HepG2 (cell line): ENCODE measurements at regions not wholly inside any gene's neighbourhood (a gene's known extent, or its start where the extent isn't known, plus 50 kb on each side); places are given as distances from the start of the nearest gene placed in this dataset.

ENCODE experiments used
- ATAC-seq: fragments of 200-7000 bp; cut with Tn5 transposase; 3 replicates; pipeline ENCODE4 v1.9.1; 2020; ENCODE audit warnings: mild to moderate bottlenecking, moderate library complexity
- BruUV-seq: library from RNA; stranded (reverse); fragments of 400-500 nt; replicated peaks from 2 replicates; lab custom pipeline; 2021; lab: Mats Ljungman, UMichigan
- CTCF ChIA-PET: fragments of 300-600 bp; formaldehyde crosslinking; extraction: SDS; loops from one replicate; lab custom pipeline; 2021; ENCODE audit warnings: low total read pairs, inconsistent platforms, low intra/inter-chr PET ratio; lab: Yijun Ruan, JAX
- POLR2A ChIA-PET: fragments of 350-600 bp; sonication (Branson Sonifier 250); formaldehyde crosslinking; loops from one replicate; lab custom pipeline; 2020; ENCODE audit warnings: antibody characterized with exemption, inconsistent platforms; lab: Yijun Ruan, JAX
- DNase-seq: peaks from one replicate; pipeline ENCODE4 v3.0.0-alpha.2; 2015; ENCODE audit warnings: low spot score
- FAIRE-seq: peaks from 3 replicates; lab custom pipeline; 2011; peaks lifted over from hg19 to GRCh38; lab: Jason Lieb, UNC
- H2AFZ ChIP-seq: one replicate; pipeline ENCODE4 v1.6.1; 2011; ENCODE audit warnings: low read length, inconsistent platforms
- H3K27ac ChIP-seq: fragments of 300-600 bp; 3 replicates; pipeline ENCODE4 v1.8.0; 2011; ENCODE audit warnings: mixed run types, mild to moderate bottlenecking, mixed read lengths, low read length, inconsistent platforms; ENCODE audit not compliant: insufficient read depth; ENCODE audit errors: extremely low read length
- H3K27me3 ChIP-seq, 2 experiments: fragments of 200-600 bp in 1 of 2; 2 replicates in 1 of 2; 3 replicates in 1 of 2; pipeline versions ENCODE4 v1.6.0 to v1.8.0; 2011; ENCODE audit warnings: low read length in 2 of 2, mild to moderate bottlenecking in 2 of 2, moderate library complexity in 2 of 2, inconsistent platforms in 1 of 2; ENCODE audit not compliant: insufficient read depth in 2 of 2, control insufficient read depth in 1 of 2
- H3K36me3 ChIP-seq, 2 experiments: fragments of 200-600 bp in 1 of 2; replicated peaks in 1 of 2; 2 replicates in 1 of 2; 3 replicates in 1 of 2; pipeline versions ENCODE4 v1.5.1 to v1.8.0; 2011; ENCODE audit warnings: low read length in 2 of 2, inconsistent platforms in 1 of 2; ENCODE audit not compliant: insufficient read depth in 2 of 2, control insufficient read depth in 1 of 2
- H3K4me1 ChIP-seq: 2 replicates; pipeline ENCODE4 v1.5.1; 2012; ENCODE audit warnings: low read length, inconsistent platforms; ENCODE audit not compliant: insufficient read depth
- H3K4me2 ChIP-seq: 2 replicates; pipeline ENCODE4 v1.6.0; 2011; ENCODE audit warnings: low read depth, low read length, inconsistent platforms
- H3K4me3 ChIP-seq, 3 experiments: fragments of 200-600 bp in 1 of 3; sonication (generic), shearing (Covaris generic) in 1 of 3; replicated peaks in 1 of 3; 2 replicates each; pipeline ENCODE4 v1.5.1; 2011 to 2016; ENCODE audit warnings: low read length in 3 of 3, inconsistent platforms in 2 of 3, low read depth in 2 of 3, mild to moderate bottlenecking in 2 of 3, control low read depth in 1 of 3, mixed read lengths in 1 of 3; ENCODE audit not compliant: insufficient read depth in 1 of 3
- H3K79me2 ChIP-seq: one replicate; pipeline ENCODE4 v1.6.1; 2011; ENCODE audit warnings: low read length, inconsistent platforms; ENCODE audit not compliant: insufficient read depth
- H3K9ac ChIP-seq: 2 replicates; pipeline ENCODE4 v1.6.0; 2011; ENCODE audit warnings: mild to moderate bottlenecking, low read depth, low read length, inconsistent platforms; ENCODE audit not compliant: insufficient read depth
- H3K9me3 ChIP-seq: 2 replicates; pipeline ENCODE4 v1.5.1; 2012; ENCODE audit warnings: mild to moderate bottlenecking, low read length
- H4K20me1 ChIP-seq: 2 replicates; pipeline ENCODE4 v1.6.0; 2011; ENCODE audit warnings: inconsistent platforms, mild to moderate bottlenecking, low read length, moderate library complexity; ENCODE audit not compliant: insufficient read depth
- ARNTL ChIP-seq: sonication (generic); formaldehyde crosslinking; IDR thresholded peaks from 2 replicates; pipeline ENCODE4 v1.4.0; 2020; ENCODE audit warnings: mild to moderate bottlenecking, missing genetic modification reagents
- BRD4 ChIP-seq: sonication (generic); formaldehyde crosslinking; IDR thresholded peaks from 2 replicates; pipeline ENCODE4 v1.4.0; 2020; ENCODE audit warnings: missing genetic modification reagents
- CREM ChIP-seq, 2 experiments: sonication (generic) in 1 of 2; formaldehyde crosslinking in 1 of 2; IDR thresholded peaks; 2 replicates each; pipeline versions ENCODE4 v1.4.0 to v1.6.1; 2016 to 2020; ENCODE audit warnings: antibody characterized with exemption in 1 of 2, mild to moderate bottlenecking in 1 of 2, missing genetic modification reagents in 1 of 2
- EZH2 ChIP-seq: conservative IDR thresholded peaks from 2 replicates; pipeline ENCODE4 v1.6.1; 2012; ENCODE audit warnings: mild to moderate bottlenecking, low read depth, low read length, moderate library complexity
- FOXC1 ChIP-seq: sonication (generic); formaldehyde crosslinking; IDR thresholded peaks from 2 replicates; pipeline ENCODE4 v1.8.0; 2022; ENCODE audit warnings: mild to moderate bottlenecking, missing genetic modification reagents, borderline replicate concordance
- HDAC1 ChIP-seq: sonication (generic); formaldehyde crosslinking; IDR thresholded peaks from 2 replicates; pipeline ENCODE4 v1.5.1; 2020; ENCODE audit warnings: mild to moderate bottlenecking, missing genetic modification reagents
- HNRNPLL ChIP-seq: fragments of 200-400 bp; formaldehyde crosslinking; IDR thresholded peaks from 2 replicates; pipeline ENCODE4 v1.6.1; 2017; ENCODE audit warnings: mild to moderate bottlenecking, low read depth, low read length; ENCODE audit not compliant: poor library complexity, severe bottlenecking
- KLF6 ChIP-seq: IDR thresholded peaks from 2 replicates; pipeline ENCODE4 v1.8.0; 2016; ENCODE audit warnings: missing biosample characterization, missing genetic modification reagents
- KMT2B ChIP-seq: IDR thresholded peaks from 2 replicates; pipeline ENCODE4 v1.6.1; 2016; ENCODE audit warnings: missing genetic modification reagents, missing compliant biosample characterization
- MYC ChIP-seq: sonication (generic); formaldehyde crosslinking; IDR thresholded peaks from 2 replicates; pipeline ENCODE4 v1.9.0; 2021; ENCODE audit warnings: missing genetic modification reagents, borderline replicate concordance
- PTBP1 ChIP-seq: fragments of 200-400 bp; formaldehyde crosslinking; IDR thresholded peaks from 2 replicates; pipeline ENCODE4 v1.6.1; 2018; ENCODE audit warnings: low read length, low read depth; ENCODE audit not compliant: poor library complexity, severe bottlenecking
- SNAPC5 ChIP-seq: sonication (generic); formaldehyde crosslinking; IDR thresholded peaks from 2 replicates; pipeline ENCODE4 v1.8.1; 2023; ENCODE audit warnings: mild to moderate bottlenecking, missing genetic modification reagents, borderline replicate concordance
- TBX3 ChIP-seq: fragments of 450-650 bp; IDR thresholded peaks from 2 replicates; pipeline ENCODE4 v1.6.1; 2017; ENCODE audit warnings: antibody characterized with exemption, mild to moderate bottlenecking, inconsistent platforms, borderline replicate concordance
- THAP9 ChIP-seq: sonication (generic); formaldehyde crosslinking; IDR thresholded peaks from 2 replicates; pipeline ENCODE4; 2020; ENCODE audit warnings: missing genetic modification reagents, mild to moderate bottlenecking, borderline replicate concordance
- ZNF563 ChIP-seq: sonication (generic); formaldehyde crosslinking; IDR thresholded peaks from 2 replicates; pipeline ENCODE4 v1.8.0; 2022; ENCODE audit warnings: mild to moderate bottlenecking, moderate library complexity, missing genetic modification reagents
- ZNF614 ChIP-seq: IDR thresholded peaks from 2 replicates; pipeline ENCODE4 v1.6.1; 2018; ENCODE audit warnings: missing biosample characterization, missing genetic modification reagents, inconsistent platforms, borderline replicate concordance
- ZNF720 ChIP-seq: sonication (generic); formaldehyde crosslinking; IDR thresholded peaks from 2 replicates; pipeline ENCODE4 v1.4.0; 2020; ENCODE audit warnings: missing genetic modification reagents
- ZNF790 ChIP-seq: sonication (generic); formaldehyde crosslinking; IDR thresholded peaks from 2 replicates; pipeline ENCODE4 v1.8.0; 2022; ENCODE audit warnings: missing genetic modification reagents, mild to moderate bottlenecking, borderline replicate concordance
- WGBS: methylation state at CpG from one replicate; pipeline ENCODE4 v1.1.6; 2017; ENCODE audit warnings: low lambda C conversion rate; 5-methylcytosine and 5-hydroxymethylcytosine counted together
- in situ Hi-C: cut with HindIII; loops from 2 replicates; pipeline ENCODE4 v1.10.0; 2017; ENCODE audit warnings: low pct_unique_long_range_greater_than_20kb; ENCODE audit not compliant: extremely low pct_ligation_motif_present
- intact Hi-C: fragments of 100-400 bp; cut with micrococcal nuclease; formaldehyde crosslinking; loops from one replicate; pipeline ENCODE4 v1.10.0; 2022; ENCODE audit not compliant: unreplicated experiment
- TF ChIP-seq, protein P1 (sequence below): sonication (generic); formaldehyde crosslinking; IDR thresholded peaks from 2 replicates; pipeline ENCODE4 v1.4.0; 2020; ENCODE audit warnings: mild to moderate bottlenecking, missing genetic modification reagents

DNA sequence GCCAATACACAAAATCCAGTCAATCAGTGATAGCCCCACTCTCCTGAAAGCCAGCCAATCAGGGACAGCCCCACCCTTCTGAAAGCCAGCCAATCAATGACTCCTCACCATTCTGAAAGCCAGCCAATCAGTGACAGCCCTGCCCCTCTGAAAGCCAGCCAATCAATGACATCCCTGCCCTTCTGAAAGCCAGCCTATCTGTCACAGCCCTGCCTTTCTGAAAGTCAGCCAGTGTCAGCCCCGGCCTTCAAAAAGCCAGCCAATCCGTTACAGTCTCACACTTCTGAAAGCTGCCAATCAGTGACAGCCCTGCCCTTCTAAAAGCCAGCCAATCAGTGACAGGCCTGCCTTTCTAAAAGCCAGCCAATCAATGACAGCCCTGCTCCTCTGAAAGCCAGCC is 95.9 kb upstream of the HDAC4 start:
- no peak for ATAC-seq
- WGBS, result 83% methylated on average over 2 of the region's 2 CpGs
- peaks cover 9 to 87% of the 10 kb centered on the region in 2 experiments for H3K27me3 ChIP-seq

More for the DNA sequence above, 95.9 kb upstream of the HDAC4 start:
- Histone ChIP-seq H3K4me2 (no peak overlapping the region), H3K4me3 (no peak overlapping the region), H3K4me1 (peaks cover 21% of the 10 kb centered on the region), H4K20me1 (no peaks in the 10 kb centered on the region), H3K36me3 (no peaks in the 10 kb centered on the region), H2AFZ (no peak overlapping the region), H3K9ac (no peak overlapping the region), H3K27ac (no peak overlapping the region)
- FAIRE-seq (no peak), DNase-seq (no peak)
- in situ Hi-C loops (no loop called here), intact Hi-C loops (no loop called here)
- BruUV-seq, result no TSS peak
- POLR2A ChIA-PET, result no interaction called here
- no peak for TF ChIP-seq ZNF720 (CRISPR knock-in tag)
- no peak for TF ChIP-seq ARNTL (CRISPR knock-in tag)
- no peak for TF ChIP-seq EZH2
- no peak for TF ChIP-seq TBX3
- no peak for TF ChIP-seq FOXC1 (CRISPR knock-in tag)
- TF ChIP-seq KLF6 (CRISPR knock-in tag), result no peak
- TF ChIP-seq ZNF614, result no peak
- TF ChIP-seq THAP9 (CRISPR knock-in tag), result no peak
- no peak for TF ChIP-seq PTBP1
- no peak for TF ChIP-seq CREM (IDR thresholded peaks at IDR 0.05)
- TF ChIP-seq CREM (CRISPR knock-in tag; IDR thresholded peaks at IDR 0.05), result no peak
- no peak for TF ChIP-seq MYC
- TF ChIP-seq, protein P1, sequence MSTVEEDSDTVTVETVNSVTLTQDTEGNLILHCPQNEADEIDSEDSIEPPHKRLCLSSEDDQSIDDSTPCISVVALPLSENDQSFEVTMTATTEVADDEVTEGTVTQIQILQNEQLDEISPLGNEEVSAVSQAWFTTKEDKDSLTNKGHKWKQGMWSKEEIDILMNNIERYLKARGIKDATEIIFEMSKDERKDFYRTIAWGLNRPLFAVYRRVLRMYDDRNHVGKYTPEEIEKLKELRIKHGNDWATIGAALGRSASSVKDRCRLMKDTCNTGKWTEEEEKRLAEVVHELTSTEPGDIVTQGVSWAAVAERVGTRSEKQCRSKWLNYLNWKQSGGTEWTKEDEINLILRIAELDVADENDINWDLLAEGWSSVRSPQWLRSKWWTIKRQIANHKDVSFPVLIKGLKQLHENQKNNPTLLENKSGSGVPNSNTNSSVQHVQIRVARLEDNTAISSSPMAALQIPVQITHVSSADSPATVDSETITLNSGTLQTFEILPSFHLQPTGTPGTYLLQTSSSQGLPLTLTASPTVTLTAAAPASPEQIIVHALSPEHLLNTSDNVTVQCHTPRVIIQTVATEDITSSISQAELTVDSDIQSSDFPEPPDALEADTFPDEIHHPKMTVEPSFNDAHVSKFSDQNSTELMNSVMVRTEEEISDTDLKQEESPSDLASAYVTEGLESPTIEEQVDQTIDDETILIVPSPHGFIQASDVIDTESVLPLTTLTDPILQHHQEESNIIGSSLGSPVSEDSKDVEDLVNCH (CRISPR knock-in tag), result no peak
- TF ChIP-seq ZNF790 (CRISPR knock-in tag), result no peak
- TF ChIP-seq ZNF563 (CRISPR knock-in tag), result no peak
- TF ChIP-seq HDAC1 (CRISPR knock-in tag), result no peak
- TF ChIP-seq SNAPC5, result no peak
- no peak for TF ChIP-seq HNRNPLL
- no peak for TF ChIP-seq KMT2B
- no peak for TF ChIP-seq BRD4 (CRISPR knock-in tag)
- TF ChIP-seq, all 625 proteins: peak for 0
- Histone ChIP-seq H3K9me3 (no peaks in the 10 kb centered on the region), H3K79me2 (no peaks in the 10 kb centered on the region)
- CTCF ChIA-PET, result no interaction called here
